ENCODE measurements at regions not wholly inside any gene's neighbourhood (a gene's known extent, or its start where the extent isn't known, plus 50 kb on each side); places are given as distances from the start of the nearest gene placed in this dataset.
"Not testable (repeated sequence)": the region's sequence is repeated elsewhere in the genome, so short reads cannot be mapped to it uniquely, and the experiment has no call there.

- not testable (repeated sequence) for TF ChIP-seq POLR2AphosphoS5 (IDR thresholded peaks at IDR 0.05; ENCODE audit: borderline replicate concordance, low read depth, low read length); EZH2 (IDR thresholded peaks at IDR 0.05); FOXP2 (optimal IDR thresholded peaks at IDR 0.05; ENCODE audit: control extremely low read depth, extremely low read length, insufficient read depth)
These were observed 322.5 kb downstream of the SOX2 start for GRCh38 chr3:182034231-182034630.
